HG03469 (cell line): ENCODE measurements at regions not wholly inside any gene's neighbourhood (a gene's known extent, or its start where the extent isn't known, plus 50 kb on each side); places are given as distances from the start of the nearest gene placed in this dataset.
"Not testable (repeated sequence)": the region's sequence is repeated elsewhere in the genome, so short reads cannot be mapped to it uniquely, and the experiment has no call there.

Experiments
- ATAC-seq: cut with Tn5 transposase; IDR thresholded peaks from one replicate; pipeline ENCODE4 v1.9.1; 2021; ENCODE audit warnings: mild to moderate bottlenecking, moderate library complexity, moderate number of reproducible peaks; ENCODE audit not compliant: unreplicated experiment

- ATAC-seq, result no peak
Measured at GRCh38 chr7:115227473-115228235, 305.8 kb downstream of the MDFIC start.

- ATAC-seq, result no peak
Measured at GRCh38 chr7:115226410-115226809, 304.5 kb downstream of the MDFIC start.

GRCh38 chr7:115224922-115225321 is 303.0 kb downstream of the MDFIC start:
- no peak for ATAC-seq

GRCh38 chr7:115223959-115224358 is 302.1 kb downstream of the MDFIC start:
- no peak for ATAC-seq

GRCh38 chr7:115221456-115221855 is 299.6 kb downstream of the MDFIC start:
- no peak for ATAC-seq

- ATAC-seq, result no peak
Measured at GRCh38 chr7:115218076-115218475, 296.2 kb downstream of the MDFIC start.

GRCh38 chr7:115217373-115217772 is 295.5 kb downstream of the MDFIC start:
- no peak for ATAC-seq

GRCh38 chr7:115216652-115217051 is 294.8 kb downstream of the MDFIC start:
- ATAC-seq, result no peak

GRCh38 chr7:115211171-115211570 is 289.3 kb downstream of the MDFIC start:
- no peak for ATAC-seq

- ATAC-seq, result no peak
Measured at GRCh38 chr7:115210552-115210951, 288.7 kb downstream of the MDFIC start.

- ATAC-seq, result no peak
Measured at GRCh38 chr7:115208710-115209560, 287.0 kb downstream of the MDFIC start.

- ATAC-seq, result not testable (repeated sequence)
Measured at GRCh38 chr7:115206374-115206773, 284.5 kb downstream of the MDFIC start.

- no peak for ATAC-seq
Measured at GRCh38 chr7:115198143-115198542, 276.2 kb downstream of the MDFIC start.

- no peak for ATAC-seq
Measured at GRCh38 chr7:115195208-115195607, 273.3 kb downstream of the MDFIC start.

GRCh38 chr7:115191526-115191925 is 269.6 kb downstream of the MDFIC start:
- no peak for ATAC-seq

GRCh38 chr7:115183431-115184057 is 261.6 kb downstream of the MDFIC start:
- ATAC-seq, result no peak

- ATAC-seq, result no peak
Measured at GRCh38 chr7:115178835-115179234, 256.9 kb downstream of the MDFIC start.

GRCh38 chr7:115177823-115178222 is 255.9 kb downstream of the MDFIC start:
- ATAC-seq, result no peak

- ATAC-seq, result no peak
Measured at GRCh38 chr7:115177103-115177502, 255.2 kb downstream of the MDFIC start.

- ATAC-seq, result not testable (repeated sequence)
Measured at GRCh38 chr7:115172397-115172796, 250.5 kb downstream of the MDFIC start.

GRCh38 chr7:115153769-115154477 is 232.0 kb downstream of the MDFIC start:
- ATAC-seq, result no peak
